HEK293 (cell line): ENCODE measurements at regions not wholly inside any gene's neighbourhood (a gene's known extent, or its start where the extent isn't known, plus 50 kb on each side); places are given as distances from the start of the nearest gene placed in this dataset.

Experiments
- CTCF ChIA-PET: fragments of 350-600 bp; formaldehyde crosslinking; extraction: SDS; loops from one replicate; lab custom pipeline; 2021; ENCODE audit warnings: antibody characterized with exemption; lab: Yijun Ruan, JAX
- POLR2A ChIA-PET: fragments of 300-600 bp; formaldehyde crosslinking; extraction: SDS; loops from one replicate; lab custom pipeline; 2020; ENCODE audit warnings: antibody characterized with exemption, inconsistent platforms; lab: Yijun Ruan, JAX
- H3K27ac ChIP-seq: fragments of 200-500 bp; sonication (Bioruptor generic); 2 replicates; pipeline ENCODE4 v1.5.1; 2014; ENCODE audit warnings: low read depth, low read length, control low read depth, inconsistent platforms; ENCODE audit errors: extremely low read depth
- H3K36me3 ChIP-seq, 2 experiments: fragments of 200-500 bp in 1 of 2; sonication (Bioruptor generic) in 1 of 2; 1 replicate in 1 of 2; 2 replicates in 1 of 2; pipeline ENCODE4 v1.5.1; 2014 to 2017; ENCODE audit warnings: inconsistent platforms in 2 of 2, low read length in 2 of 2; ENCODE audit not compliant: control insufficient read depth in 2 of 2, insufficient read depth in 1 of 2
- H3K4me1 ChIP-seq: fragments of 200-500 bp; sonication (Bioruptor generic); 2 replicates; pipeline ENCODE4 v1.5.1; 2014; ENCODE audit warnings: mild to moderate bottlenecking, low read length, inconsistent platforms; ENCODE audit not compliant: control insufficient read depth, insufficient read depth
- H3K4me3 ChIP-seq: 2 replicates; pipeline ENCODE4 v1.5.1; 2011; ENCODE audit warnings: low read depth, mild to moderate bottlenecking, control low read depth, low read length, moderate library complexity
- H3K9me3 ChIP-seq: fragments of 200-500 bp; sonication (Bioruptor generic); 2 replicates; pipeline ENCODE4 v1.5.1; 2014; ENCODE audit warnings: low read depth, low read length, inconsistent platforms; ENCODE audit not compliant: control insufficient read depth, insufficient read depth
- HOXA7 ChIP-seq: sonication (generic); formaldehyde crosslinking; IDR thresholded peaks from 2 replicates; pipeline ENCODE4 v1.8.1; 2022; ENCODE audit warnings: missing genetic modification reagents, borderline replicate concordance
- HOXD13 ChIP-seq: sonication (generic); formaldehyde crosslinking; IDR thresholded peaks from 2 replicates; pipeline ENCODE4 v1.8.0; 2022; ENCODE audit warnings: missing genetic modification reagents, borderline replicate concordance
- KLF7 ChIP-seq: fragments of 450-650 bp; formaldehyde crosslinking; IDR thresholded peaks from 2 replicates; pipeline ENCODE4 v1.5.1; 2016; ENCODE audit warnings: missing biosample characterization, missing genetic modification characterization, borderline replicate concordance
- SP3 ChIP-seq: fragments of 450-650 bp; formaldehyde crosslinking; IDR thresholded peaks from 2 replicates; pipeline ENCODE4 v1.5.1; 2016; ENCODE audit warnings: missing biosample characterization, missing genetic modification characterization
- ZNF138 ChIP-seq: fragments of 450-650 bp; formaldehyde crosslinking; IDR thresholded peaks from 2 replicates; pipeline ENCODE4 v1.5.1; 2016; ENCODE audit warnings: missing biosample characterization, missing genetic modification characterization, borderline replicate concordance
- ZNF157 ChIP-seq: fragments of 450-650 bp; formaldehyde crosslinking; IDR thresholded peaks from 2 replicates; pipeline ENCODE4 v1.5.1; 2016; ENCODE audit warnings: missing biosample characterization, missing genetic modification characterization
- ZNF174 ChIP-seq: fragments of 450-650 bp; formaldehyde crosslinking; IDR thresholded peaks from 2 replicates; pipeline ENCODE4 v1.5.0; 2017; ENCODE audit warnings: missing biosample characterization, mild to moderate bottlenecking, missing genetic modification characterization
- ZNF184 ChIP-seq: fragments of 450-650 bp; IDR thresholded peaks from 2 replicates; pipeline ENCODE4 v1.5.1; 2018; ENCODE audit warnings: missing biosample characterization, mild to moderate bottlenecking, missing genetic modification characterization
- ZNF292 ChIP-seq: fragments of 450-650 bp; formaldehyde crosslinking; IDR thresholded peaks from 2 replicates; pipeline ENCODE4 v1.5.1; 2016; ENCODE audit warnings: low read depth, missing biosample characterization, missing genetic modification characterization, borderline replicate concordance
- ZNF324 ChIP-seq: fragments of 450-650 bp; formaldehyde crosslinking; IDR thresholded peaks from 2 replicates; pipeline ENCODE4 v1.5.1; 2016; ENCODE audit warnings: missing biosample characterization, missing genetic modification characterization
- ZNF37A ChIP-seq: fragments of 450-650 bp; IDR thresholded peaks from 2 replicates; pipeline ENCODE4 v1.5.1; 2018; ENCODE audit warnings: missing biosample characterization, missing genetic modification characterization
- ZNF404 ChIP-seq: fragments of 450-650 bp; formaldehyde crosslinking; IDR thresholded peaks from 2 replicates; pipeline ENCODE4 v1.5.1; 2017; ENCODE audit warnings: missing biosample characterization, missing genetic modification characterization
- ZNF416 ChIP-seq: fragments of 450-650 bp; formaldehyde crosslinking; IDR thresholded peaks from 2 replicates; pipeline ENCODE4 v1.5.1; 2016; ENCODE audit warnings: missing biosample characterization, missing genetic modification characterization
- ZNF48 ChIP-seq: fragments of 450-650 bp; formaldehyde crosslinking; IDR thresholded peaks from 2 replicates; pipeline ENCODE4 v1.5.1; 2016; ENCODE audit warnings: missing biosample characterization, missing genetic modification characterization
- ZNF510 ChIP-seq: fragments of 450-650 bp; formaldehyde crosslinking; IDR thresholded peaks from 2 replicates; pipeline ENCODE4 v1.5.1; 2018; ENCODE audit warnings: mild to moderate bottlenecking, missing genetic modification characterization, missing biosample characterization; ENCODE audit not compliant: insufficient replicate concordance
- ZNF514 ChIP-seq: fragments of 450-650 bp; formaldehyde crosslinking; IDR thresholded peaks from 2 replicates; pipeline ENCODE4 v1.5.1; 2016; ENCODE audit warnings: missing biosample characterization, missing genetic modification characterization
- ZNF571 ChIP-seq: fragments of 450-650 bp; formaldehyde crosslinking; IDR thresholded peaks from 2 replicates; pipeline ENCODE4 v1.5.0; 2017; ENCODE audit warnings: missing biosample characterization, missing genetic modification characterization
- ZNF580 ChIP-seq: fragments of 450-650 bp; formaldehyde crosslinking; IDR thresholded peaks from 2 replicates; pipeline ENCODE4 v1.5.1; 2016; ENCODE audit warnings: missing biosample characterization, missing genetic modification characterization
- ZNF658 ChIP-seq: fragments of 450-650 bp; formaldehyde crosslinking; IDR thresholded peaks from 2 replicates; pipeline ENCODE4; 2016; ENCODE audit warnings: missing biosample characterization, missing genetic modification characterization
- ZNF747 ChIP-seq: fragments of 450-650 bp; formaldehyde crosslinking; IDR thresholded peaks from 2 replicates; pipeline ENCODE4 v1.5.1; 2016; ENCODE audit warnings: missing biosample characterization, missing genetic modification characterization
- ZNF76 ChIP-seq: fragments of 450-650 bp; formaldehyde crosslinking; IDR thresholded peaks from 2 replicates; pipeline ENCODE4; 2016; ENCODE audit warnings: low read depth, missing biosample characterization, missing genetic modification characterization, borderline replicate concordance
- ZNF768 ChIP-seq: fragments of 450-650 bp; formaldehyde crosslinking; IDR thresholded peaks from 2 replicates; pipeline ENCODE4 v1.5.1; 2018; ENCODE audit warnings: missing biosample characterization, mild to moderate bottlenecking, missing genetic modification characterization
- ZSCAN5A ChIP-seq: fragments of 450-650 bp; formaldehyde crosslinking; IDR thresholded peaks from 2 replicates; pipeline ENCODE4 v1.5.1; 2016; ENCODE audit warnings: missing biosample characterization, missing genetic modification characterization
- TF ChIP-seq, protein P1 (sequence below): fragments of 450-650 bp; formaldehyde crosslinking; IDR thresholded peaks from 2 replicates; pipeline ENCODE4 v1.5.1; 2016; ENCODE audit warnings: missing biosample characterization, missing genetic modification characterization

DNA sequence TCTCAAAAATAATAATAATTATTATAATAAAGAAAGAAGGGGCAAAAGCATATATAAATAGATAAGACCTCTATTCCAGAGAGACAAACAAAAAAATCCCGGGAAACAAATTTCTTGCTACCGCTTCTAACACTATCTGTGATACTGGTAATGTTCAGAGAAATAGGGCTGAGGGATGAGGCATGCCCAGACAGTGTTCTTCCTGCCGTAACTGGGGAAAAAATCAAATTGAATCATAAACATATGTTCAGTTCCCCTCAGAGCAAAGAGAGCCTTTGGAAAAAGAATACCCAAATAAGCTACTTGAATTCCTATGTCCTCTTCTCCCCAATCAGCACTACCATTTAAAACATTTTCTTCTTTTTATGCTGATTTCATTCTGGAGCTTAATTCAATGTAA is 688.0 kb downstream of the KCNJ2 start:
- H3K4me3 ChIP-seq, result no peak overlapping the region
- ChIA-PET POLR2A (no interaction called here), CTCF (interaction anchor here (0.6 kb wide), 1 partner anchor 45 kb away, joined by 3 read pairs; no protein-coding TSS in a partner anchor)
- no peaks in the 10 kb centered on the region; the same call in 1 of the 2 replicates for H3K9me3 ChIP-seq
- TF ChIP-seq KLF7 (tag by site-specific recombination), result no peak
- no peak for TF ChIP-seq SP3 (tag by site-specific recombination)
- TF ChIP-seq ZNF138 (tag by site-specific recombination), result no peak
- peaks cover 7% of the 10 kb centered on the region; the same call in 1 of the 2 replicates for H3K4me1 ChIP-seq
- no peak overlapping the region for H3K27ac ChIP-seq
- no peaks in the 10 kb centered on the region for H3K36me3 ChIP-seq

GRCh38 chr17:70859829-70860228 is 690.5 kb downstream of the KCNJ2 start:
- POLR2A ChIA-PET, result no interaction called here
- Histone ChIP-seq H3K4me3 (no peak overlapping the region), H3K27ac (no peak overlapping the region), H3K36me3 (no peaks in the 10 kb centered on the region), H3K9me3 (no peaks in the 10 kb centered on the region; the same call in 1 of the 2 replicates), H3K4me1 (peaks cover 7% of the 10 kb centered on the region; the same call in 1 of the 2 replicates)
- CTCF ChIA-PET, result no interaction called here
- TF ChIP-seq ZNF416, result no peak
- no peak for TF ChIP-seq ZNF37A (tag by site-specific recombination)
- no peak for TF ChIP-seq ZNF510 (tag by site-specific recombination)
- TF ChIP-seq ZNF571 (tag by site-specific recombination), result no peak

- TF ChIP-seq, protein P1, sequence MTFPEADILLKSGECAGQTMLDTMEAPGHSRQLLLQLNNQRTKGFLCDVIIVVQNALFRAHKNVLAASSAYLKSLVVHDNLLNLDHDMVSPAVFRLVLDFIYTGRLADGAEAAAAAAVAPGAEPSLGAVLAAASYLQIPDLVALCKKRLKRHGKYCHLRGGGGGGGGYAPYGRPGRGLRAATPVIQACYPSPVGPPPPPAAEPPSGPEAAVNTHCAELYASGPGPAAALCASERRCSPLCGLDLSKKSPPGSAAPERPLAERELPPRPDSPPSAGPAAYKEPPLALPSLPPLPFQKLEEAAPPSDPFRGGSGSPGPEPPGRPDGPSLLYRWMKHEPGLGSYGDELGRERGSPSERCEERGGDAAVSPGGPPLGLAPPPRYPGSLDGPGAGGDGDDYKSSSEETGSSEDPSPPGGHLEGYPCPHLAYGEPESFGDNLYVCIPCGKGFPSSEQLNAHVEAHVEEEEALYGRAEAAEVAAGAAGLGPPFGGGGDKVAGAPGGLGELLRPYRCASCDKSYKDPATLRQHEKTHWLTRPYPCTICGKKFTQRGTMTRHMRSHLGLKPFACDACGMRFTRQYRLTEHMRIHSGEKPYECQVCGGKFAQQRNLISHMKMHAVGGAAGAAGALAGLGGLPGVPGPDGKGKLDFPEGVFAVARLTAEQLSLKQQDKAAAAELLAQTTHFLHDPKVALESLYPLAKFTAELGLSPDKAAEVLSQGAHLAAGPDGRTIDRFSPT, result no peak
- no peak for TF ChIP-seq ZNF514 (tag by site-specific recombination)
- no peak for TF ChIP-seq ZNF404 (tag by site-specific recombination)
- TF ChIP-seq ZSCAN5A (tag by site-specific recombination), result no peak
- no peak for TF ChIP-seq ZNF324
- TF ChIP-seq ZNF658 (tag by site-specific recombination), result no peak
- TF ChIP-seq HOXA7 (CRISPR knock-in tag), result no peak
- no peak for TF ChIP-seq ZNF768
- TF ChIP-seq ZNF292 (tag by site-specific recombination), result no peak
- no peak for TF ChIP-seq ZNF174 (tag by site-specific recombination)
- TF ChIP-seq ZNF157, result no peak
- TF ChIP-seq ZNF48 (tag by site-specific recombination), result no peak
- TF ChIP-seq ZNF76 (tag by site-specific recombination), result no peak
- no peak for TF ChIP-seq ZNF580
- TF ChIP-seq HOXD13, result no peak
- TF ChIP-seq ZNF747 (tag by site-specific recombination), result no peak
- TF ChIP-seq ZNF184 (tag by site-specific recombination), result no peak
- H3K36me3 ChIP-seq, result no peaks in the 10 kb centered on the region
- ChIA-PET POLR2A (no interaction called here), CTCF (no interaction called here)
- no peaks in the 10 kb centered on the region; the same call in 1 of the 2 replicates for H3K9me3 ChIP-seq
- H3K4me1 ChIP-seq, result no peaks in the 10 kb centered on the region; the same call in 1 of the 2 replicates
- no peak overlapping the region for H3K27ac ChIP-seq
- H3K4me3 ChIP-seq, result no peak overlapping the region
Measured at GRCh38 chr17:70862295-70862694, 693.0 kb downstream of the KCNJ2 start.
